AG09319 (cell line): ENCODE measurements at regions not wholly inside any gene's neighbourhood (a gene's known extent, or its start where the extent isn't known, plus 50 kb on each side); places are given as distances from the start of the nearest gene placed in this dataset.
A peak's percentile ranks its signal among the peaks of the same experiment; 100 is the strongest.

ENCODE experiments used
- DNase-seq: peaks from one replicate; pipeline ENCODE4 v3.0.0-alpha.2; 2010; ENCODE audit warnings: low read depth; ENCODE audit errors: extremely low read depth
- CTCF ChIP-seq: IDR thresholded peaks from 2 replicates; pipeline ENCODE4 v1.5.1; 2011; ENCODE audit warnings: low read depth, mild to moderate bottlenecking, inconsistent platforms, low read length, moderate library complexity

DNA sequence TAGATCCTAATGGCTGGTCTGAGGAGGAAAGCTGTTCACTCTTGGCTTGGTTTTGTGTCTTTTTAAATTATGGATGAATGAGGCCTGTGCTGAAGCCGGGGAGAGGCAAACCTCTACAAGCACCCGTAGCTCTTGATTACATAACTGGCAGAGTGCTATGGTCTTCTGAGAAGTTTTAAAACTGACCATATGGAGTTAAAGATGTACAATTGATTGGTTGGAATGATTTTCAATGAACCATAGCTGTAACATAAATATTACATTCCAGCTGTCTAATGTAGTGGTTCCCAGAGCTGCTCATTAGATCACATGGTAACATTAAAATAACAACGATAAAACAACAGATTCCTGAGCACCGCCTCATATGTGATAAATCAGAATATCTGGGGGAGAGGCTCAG lies 71.1 kb upstream of the MAP4K3 start:
- no peak for DNase-seq
- TF ChIP-seq CTCF, result no peak

DNA sequence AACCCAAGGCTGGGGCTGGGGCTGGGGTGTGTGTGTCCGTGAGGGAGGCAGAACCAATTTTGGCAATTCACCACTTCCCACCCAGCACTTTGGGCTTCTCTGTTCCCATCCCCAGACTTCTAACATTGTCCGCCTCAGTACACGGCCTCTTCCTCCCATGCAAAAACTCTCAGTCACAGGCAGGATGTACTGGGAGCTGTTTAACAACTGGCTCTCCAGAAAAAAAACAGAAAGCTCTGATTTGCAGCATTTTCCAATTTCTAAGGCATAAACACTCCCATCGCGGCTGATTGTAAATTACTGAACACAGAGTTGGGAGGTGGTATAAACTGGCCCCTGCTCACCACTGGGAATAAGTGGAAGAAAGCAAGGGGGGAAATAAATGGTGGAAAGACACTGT lies 73.1 kb upstream of the MAP4K3 start:
- DNase-seq, result no peak
- no peak for TF ChIP-seq CTCF

DNA sequence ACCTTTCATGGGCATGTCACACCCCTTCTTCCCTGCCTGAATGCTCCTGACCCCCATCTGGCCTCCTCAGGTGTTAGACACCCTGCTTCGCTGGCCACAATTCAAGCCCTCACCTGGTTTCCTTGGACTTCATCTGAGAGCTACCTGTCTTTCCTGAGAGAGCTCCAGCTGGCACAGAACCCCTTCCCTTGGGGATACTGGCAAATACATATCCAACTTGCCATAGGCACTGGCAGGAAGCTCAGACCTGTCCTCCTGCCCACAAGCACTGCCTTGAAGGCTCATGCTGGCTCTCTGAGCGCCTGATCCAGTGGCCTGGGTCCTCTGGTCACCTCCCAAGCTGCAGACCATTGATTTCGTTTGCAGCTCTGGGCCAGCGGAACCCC lies 74.1 kb upstream of the MAP4K3 start:
- TF ChIP-seq CTCF, result no peak
- DNase-seq, result no peak

GRCh38 chr2:39511605-39512433 lies 74.7 kb upstream of the MAP4K3 start:
- no peak for TF ChIP-seq CTCF
- DNase-seq, result no peak

DNA sequence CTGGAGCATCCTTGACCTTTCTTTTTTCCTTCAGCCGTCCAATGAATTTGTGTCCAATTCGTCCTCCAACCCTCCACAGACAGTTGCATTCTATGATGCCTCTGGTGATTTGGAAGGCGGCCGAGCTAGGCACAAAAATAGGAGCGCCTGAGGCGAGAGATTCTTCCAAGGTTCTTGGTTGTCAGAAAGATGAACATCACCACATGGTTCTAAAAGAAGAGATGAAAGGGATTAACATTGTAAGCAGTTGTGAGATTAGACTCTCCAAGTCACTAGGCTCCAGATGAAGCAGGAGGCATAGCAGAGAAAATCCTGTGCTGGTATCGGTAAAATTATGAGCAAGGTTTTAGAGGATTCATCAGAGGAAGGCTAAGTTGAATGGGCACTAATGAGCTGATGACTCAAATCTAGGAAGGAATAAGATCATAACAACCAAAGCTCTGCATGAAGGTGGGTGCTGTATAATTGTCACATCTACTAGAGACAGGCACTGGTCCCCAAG lies 75.4 kb upstream of the MAP4K3 start:
- DNase-seq, result no peak

DNA sequence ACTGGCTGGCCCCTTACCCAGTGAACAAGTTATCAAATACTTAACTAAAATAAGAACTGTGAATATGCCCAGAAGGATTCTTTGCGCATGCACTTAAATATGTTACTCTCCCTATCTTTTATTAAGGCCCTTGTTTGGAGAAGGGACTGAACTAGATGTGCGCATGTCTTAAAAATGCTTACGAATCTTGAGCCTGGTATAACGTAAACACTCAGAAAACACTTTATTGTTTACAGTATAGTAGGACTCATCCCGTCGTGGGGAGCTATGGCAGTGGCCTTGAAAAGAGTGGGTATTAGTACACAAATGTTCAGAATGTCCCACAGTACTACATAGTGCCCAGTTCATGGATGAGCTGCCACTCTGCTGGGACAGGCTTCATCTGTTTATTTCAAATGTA lies 75.9 kb upstream of the MAP4K3 start:
- TF ChIP-seq CTCF, result no peak
- DNase-seq, result no peak

More for the DNA sequence above, 75.4 kb upstream of the MAP4K3 start:
- TF ChIP-seq CTCF, result no peak

- TF ChIP-seq CTCF, result peak; percentile 75
- DNase-seq, result peak; percentile 76
These were observed 76.6 kb upstream of the MAP4K3 start for GRCh38 chr2:39513641-39514094.
